ENCODE measurements at regions not wholly inside any gene's neighbourhood (a gene's known extent, or its start where the extent isn't known, plus 50 kb on each side); places are given as distances from the start of the nearest gene placed in this dataset.
"Not testable (repeated sequence)": the region's sequence is repeated elsewhere in the genome, so short reads cannot be mapped to it uniquely, and the experiment has no call there.

DNA sequence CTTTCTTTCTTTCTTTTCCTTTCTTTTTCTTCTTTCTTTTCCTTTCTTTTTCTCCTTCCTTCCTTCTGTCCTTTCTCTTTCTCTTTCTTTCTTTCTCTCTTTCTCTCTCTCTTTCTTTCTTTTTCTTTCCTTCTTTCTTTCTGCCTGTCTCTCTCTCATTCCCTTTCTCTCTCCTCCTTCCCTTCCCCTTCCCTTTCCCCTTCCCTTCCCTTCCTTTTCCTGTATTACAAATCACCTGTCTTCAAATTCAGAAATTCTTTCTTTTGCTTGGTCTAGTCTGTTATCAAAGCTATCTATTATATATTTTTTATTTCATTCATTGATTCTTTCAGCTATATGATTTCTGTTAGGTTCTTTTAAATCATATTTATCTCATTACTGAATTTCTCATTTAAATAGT lies 315.2 kb upstream of the NOX3 start:
- H3K4me3 ChIP-seq (ENCODE audit: low read depth, low read length), result no peak overlapping the region
- H3K27ac ChIP-seq, result no peak overlapping the region
- H3K36me3 ChIP-seq, result no peaks in the 10 kb centered on the region
- no peaks in the 10 kb centered on the region for H3K27me3 ChIP-seq (ENCODE audit: insufficient read depth, low read depth, severe bottlenecking)
- no peak for DNase-seq
- TF ChIP-seq, protein P1, sequence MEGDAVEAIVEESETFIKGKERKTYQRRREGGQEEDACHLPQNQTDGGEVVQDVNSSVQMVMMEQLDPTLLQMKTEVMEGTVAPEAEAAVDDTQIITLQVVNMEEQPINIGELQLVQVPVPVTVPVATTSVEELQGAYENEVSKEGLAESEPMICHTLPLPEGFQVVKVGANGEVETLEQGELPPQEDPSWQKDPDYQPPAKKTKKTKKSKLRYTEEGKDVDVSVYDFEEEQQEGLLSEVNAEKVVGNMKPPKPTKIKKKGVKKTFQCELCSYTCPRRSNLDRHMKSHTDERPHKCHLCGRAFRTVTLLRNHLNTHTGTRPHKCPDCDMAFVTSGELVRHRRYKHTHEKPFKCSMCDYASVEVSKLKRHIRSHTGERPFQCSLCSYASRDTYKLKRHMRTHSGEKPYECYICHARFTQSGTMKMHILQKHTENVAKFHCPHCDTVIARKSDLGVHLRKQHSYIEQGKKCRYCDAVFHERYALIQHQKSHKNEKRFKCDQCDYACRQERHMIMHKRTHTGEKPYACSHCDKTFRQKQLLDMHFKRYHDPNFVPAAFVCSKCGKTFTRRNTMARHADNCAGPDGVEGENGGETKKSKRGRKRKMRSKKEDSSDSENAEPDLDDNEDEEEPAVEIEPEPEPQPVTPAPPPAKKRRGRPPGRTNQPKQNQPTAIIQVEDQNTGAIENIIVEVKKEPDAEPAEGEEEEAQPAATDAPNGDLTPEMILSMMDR (IDR thresholded peaks at IDR 0.05; ENCODE audit: low read depth, low read length), result no peak
- H3K9me3 ChIP-seq (ENCODE audit: severe bottlenecking), result no peaks in the 10 kb centered on the region

DNA sequence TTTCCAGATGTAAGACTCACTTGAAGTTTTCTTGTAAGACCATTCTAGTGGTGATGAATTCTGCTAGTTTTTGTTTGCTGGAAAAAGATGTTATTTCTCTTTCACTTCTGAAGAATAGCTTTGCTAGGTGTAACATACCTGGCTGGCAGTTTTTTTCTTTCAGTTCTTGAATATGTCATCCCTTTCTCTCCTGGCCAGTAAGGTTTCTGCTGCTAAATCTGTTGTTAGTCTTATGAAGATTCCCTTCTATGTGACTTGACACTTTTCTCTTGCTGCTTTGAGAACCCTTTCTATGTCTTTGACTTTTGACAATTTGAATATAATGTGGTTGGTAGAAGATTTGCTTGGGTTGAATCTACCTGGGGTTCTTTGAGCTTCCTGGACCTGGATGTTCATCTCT lies 314.7 kb upstream of the NOX3 start:
- no peaks in the 10 kb centered on the region for H3K9me3 ChIP-seq (ENCODE audit: severe bottlenecking)
- DNase-seq, result no peak
- H3K36me3 ChIP-seq, result no peaks in the 10 kb centered on the region
- no peaks in the 10 kb centered on the region for H3K27me3 ChIP-seq (ENCODE audit: insufficient read depth, low read depth, severe bottlenecking)
- H3K27ac ChIP-seq, result no peak overlapping the region
- TF ChIP-seq, protein P1 (IDR thresholded peaks at IDR 0.05; ENCODE audit: low read depth, low read length), result no peak
- H3K4me3 ChIP-seq (ENCODE audit: low read depth, low read length), result no peak overlapping the region

DNA sequence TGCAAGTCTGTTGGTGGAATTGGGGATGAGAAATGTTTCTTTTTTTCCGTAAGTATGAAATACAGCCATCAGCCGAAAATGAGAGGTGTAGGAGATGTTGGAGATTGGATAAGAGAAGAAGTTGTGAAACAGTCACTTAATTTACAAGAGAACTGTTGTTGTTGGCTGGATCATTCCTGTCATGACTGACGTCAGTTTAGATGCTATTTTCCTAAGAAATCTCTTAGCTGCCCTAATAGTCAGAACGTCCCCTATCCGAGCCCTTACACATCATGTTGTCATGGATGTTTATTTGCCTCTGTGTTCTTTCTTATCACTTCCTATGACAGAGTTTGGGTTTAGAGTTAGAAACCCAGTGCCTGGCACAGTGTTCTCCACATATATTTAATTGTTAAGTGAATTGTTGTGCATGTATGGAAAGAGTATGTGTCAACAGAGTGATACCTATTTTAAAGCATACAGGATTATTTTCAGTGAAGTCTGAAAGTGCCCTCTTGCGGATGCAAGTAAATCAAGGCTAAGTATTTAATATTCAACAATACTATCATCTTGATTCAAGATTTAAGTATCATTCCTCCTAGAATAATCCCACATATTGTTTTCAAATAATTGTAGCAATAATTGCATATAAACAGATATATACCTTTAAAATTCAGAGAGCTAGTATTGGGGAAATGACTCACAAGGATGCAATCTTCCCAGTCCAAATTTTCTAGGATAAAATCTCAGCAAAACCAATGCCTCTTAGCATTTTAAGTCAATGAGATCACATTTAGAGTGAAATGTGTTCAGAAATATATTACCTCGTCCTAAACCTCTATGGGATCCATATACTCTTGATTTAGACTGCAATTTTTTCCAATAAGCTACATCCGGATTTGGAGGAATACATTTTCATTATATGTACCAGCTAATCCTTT lies 309.9 kb upstream of the NOX3 start:
- Histone ChIP-seq H3K27ac (no peak overlapping the region), H3K36me3 (no peaks in the 10 kb centered on the region), H3K9me3 (ENCODE audit: severe bottlenecking) (no peaks in the 10 kb centered on the region), H3K4me3 (ENCODE audit: low read depth, low read length) (no peak overlapping the region), H3K27me3 (ENCODE audit: insufficient read depth, low read depth, severe bottlenecking) (no peaks in the 10 kb centered on the region)
- no peak for DNase-seq
- TF ChIP-seq, protein P1 (IDR thresholded peaks at IDR 0.05; ENCODE audit: low read depth, low read length), result no peak

DNA sequence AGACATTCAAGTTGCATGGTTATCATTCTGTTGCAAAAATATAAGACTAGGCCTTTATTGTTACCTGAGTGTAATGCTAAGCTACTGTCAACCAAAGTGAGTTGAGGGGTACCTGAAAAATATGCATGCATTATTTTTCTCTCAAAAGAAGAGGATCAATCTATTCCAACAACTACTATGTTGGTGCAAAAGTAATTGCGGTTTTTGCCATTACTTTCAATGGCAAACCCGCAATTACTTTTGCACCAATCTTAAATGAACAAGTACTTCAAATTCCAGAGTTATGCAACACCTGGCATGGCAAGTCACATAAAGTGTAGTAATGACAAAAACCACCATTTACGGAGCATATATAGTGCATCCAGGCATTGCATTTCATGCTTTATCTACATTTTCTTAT lies 307.0 kb upstream of the NOX3 start:
- TF ChIP-seq, protein P1 (IDR thresholded peaks at IDR 0.05; ENCODE audit: low read depth, low read length), result no peak
- H3K9me3 ChIP-seq (ENCODE audit: severe bottlenecking), result no peaks in the 10 kb centered on the region
- H3K4me3 ChIP-seq (ENCODE audit: low read depth, low read length), result no peak overlapping the region
- H3K36me3 ChIP-seq, result no peaks in the 10 kb centered on the region
- H3K27me3 ChIP-seq (ENCODE audit: insufficient read depth, low read depth, severe bottlenecking), result no peaks in the 10 kb centered on the region
- no peak for DNase-seq
- no peak overlapping the region for H3K27ac ChIP-seq

DNA sequence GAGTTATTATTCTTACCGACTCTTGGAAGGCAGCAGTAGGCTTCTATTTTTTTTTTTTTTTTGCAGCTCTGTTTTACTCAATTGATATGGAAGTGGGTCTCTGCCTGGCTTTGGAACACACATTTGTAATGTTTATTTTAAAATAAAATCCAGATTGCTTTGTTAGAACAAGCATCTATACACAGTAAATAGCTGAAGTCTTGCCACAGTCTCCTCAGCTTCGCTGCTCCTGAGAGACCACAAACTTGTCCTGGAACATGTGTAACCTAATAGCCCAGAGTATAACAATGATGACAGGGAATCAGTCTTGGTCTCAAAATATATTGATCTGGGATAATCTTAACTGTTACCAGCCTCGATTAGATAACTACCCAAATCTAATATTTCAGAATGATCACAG lies 299.8 kb upstream of the NOX3 start:
- Histone ChIP-seq H3K27ac (no peak overlapping the region), H3K9me3 (ENCODE audit: severe bottlenecking) (no peaks in the 10 kb centered on the region)

DNA sequence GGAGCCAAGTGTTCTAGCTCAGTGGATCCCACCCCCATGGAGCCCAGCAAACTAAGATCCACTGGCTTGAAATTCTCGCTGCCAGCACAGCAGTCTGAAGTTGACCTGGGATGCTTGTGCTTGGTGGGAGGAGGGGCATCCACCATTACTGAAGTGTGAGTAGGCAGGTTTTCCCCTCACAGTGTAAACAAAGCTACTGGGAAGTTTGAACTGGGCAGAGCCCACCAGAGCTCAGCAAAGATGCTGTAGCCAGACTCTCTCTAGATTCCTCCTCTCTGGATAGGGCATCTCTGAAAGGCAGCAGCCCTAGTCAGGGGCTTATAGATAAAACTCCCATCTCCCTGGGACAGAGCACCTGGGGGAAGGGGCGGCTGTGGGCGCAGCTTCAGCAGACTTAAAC lies 293.1 kb upstream of the NOX3 start:
- not testable (repeated sequence) for H3K27ac ChIP-seq; H3K4me3 ChIP-seq (ENCODE audit: low read depth, low read length); DNase-seq; H3K36me3 ChIP-seq; H3K9me3 ChIP-seq (ENCODE audit: severe bottlenecking); H3K27me3 ChIP-seq (ENCODE audit: insufficient read depth, low read depth, severe bottlenecking)

More for the DNA sequence above, 299.8 kb upstream of the NOX3 start:
- H3K27me3 ChIP-seq (ENCODE audit: insufficient read depth, low read depth, severe bottlenecking), result no peaks in the 10 kb centered on the region
- no peak overlapping the region for H3K4me3 ChIP-seq (ENCODE audit: low read depth, low read length)
- TF ChIP-seq, protein P1 (IDR thresholded peaks at IDR 0.05; ENCODE audit: low read depth, low read length), result no peak
- no peak for DNase-seq
- H3K36me3 ChIP-seq, result no peaks in the 10 kb centered on the region

All from WERI-Rb-1 (cell line).